ENCODE measurements at regions not wholly inside any gene's neighbourhood (a gene's known extent, or its start where the extent isn't known, plus 50 kb on each side); places are given as distances from the start of the nearest gene placed in this dataset.

- TF ChIP-seq HMGXB4 (CRISPR knock-in tag; IDR thresholded peaks at IDR 0.05): no peak
- no peak for TF ChIP-seq ZBTB21 (CRISPR knock-in tag; IDR thresholded peaks at IDR 0.05; ENCODE audit: borderline replicate concordance)
- no peak for TF ChIP-seq OVOL2 (CRISPR knock-in tag; IDR thresholded peaks at IDR 0.05; ENCODE audit: borderline replicate concordance)
- no peak for TF ChIP-seq AR (CRISPR knock-in tag; IDR thresholded peaks at IDR 0.05)
Measured at GRCh38 chr16:27646806-27647205, 96.9 kb downstream of the KATNIP start (continued).

- no peak overlapping the region for H3K4me3 Mint-ChIP-seq
- H3K36me3 Mint-ChIP-seq: no peaks in the 10 kb centered on the region
- peaks cover 12% of the 10 kb centered on the region; the same call in 1 of the 2 replicates for H3K4me1 Mint-ChIP-seq
- ATAC-seq (no peak), DNase-seq (ENCODE audit: low spot score) (no peak)
- no peaks in the 10 kb centered on the region for H3K27me3 Mint-ChIP-seq (ENCODE audit: low read depth)
- POLR2A ChIA-PET: no interaction called here
- no peaks in the 10 kb centered on the region for H3K9me3 Mint-ChIP-seq
- CTCF ChIA-PET: interaction anchor here (1.4 to 2.5 kb wide), 2 partner anchors 9 to 219 kb away, joined by 4 to 8 read pairs; no protein-coding TSS in a partner anchor
- no peak overlapping the region; the same call in 1 of the 2 replicates for H3K27ac Mint-ChIP-seq
- TF ChIP-seq ARID4B (CRISPR knock-in tag; IDR thresholded peaks at IDR 0.05; ENCODE audit: borderline replicate concordance) (no peak), CDX4 (CRISPR knock-in tag; IDR thresholded peaks at IDR 0.05; ENCODE audit: borderline replicate concordance) (no peak), USF2 (CRISPR knock-in tag; IDR thresholded peaks at IDR 0.05) (no peak), RELA (CRISPR knock-in tag; IDR thresholded peaks at IDR 0.05; ENCODE audit: borderline replicate concordance) (no peak), PRDM15 (CRISPR knock-in tag; IDR thresholded peaks at IDR 0.05) (no peak), ZNF281 (CRISPR knock-in tag; IDR thresholded peaks at IDR 0.05) (no peak), AFF4 (CRISPR knock-in tag; IDR thresholded peaks at IDR 0.05; ENCODE audit: borderline replicate concordance) (no peak), NFATC4 (CRISPR knock-in tag; IDR thresholded peaks at IDR 0.05) (no peak)
Measured at GRCh38 chr16:27649021-27649420, 99.1 kb downstream of the KATNIP start.

Measured in WTC11 (cell line).